OCI-LY3 (cell line): ENCODE measurements at regions not wholly inside any gene's neighbourhood (a gene's known extent, or its start where the extent isn't known, plus 50 kb on each side); places are given as distances from the start of the nearest gene placed in this dataset.

Experiments used
- H2AFZ ChIP-seq: fragments of 200-600, 300-600 bp; shearing (Covaris generic); 2 replicates; pipeline ENCODE4 v1.6.0; 2014; ENCODE audit warnings: antibody characterized with exemption, low read depth, low read length
- H3K27ac ChIP-seq: fragments of 200-600, 300-600 bp; sonication (generic); 2 replicates; pipeline ENCODE4 v1.5.1; 2014; ENCODE audit warnings: mild to moderate bottlenecking, low read length, moderate library complexity, mixed read lengths
- H3K27me3 ChIP-seq: fragments of 200-600, 300-600 bp; sonication (generic); 2 replicates; pipeline ENCODE4 v1.6.1; 2014; ENCODE audit warnings: low read depth, low read length, mixed read lengths
- H3K36me3 ChIP-seq: fragments of 200-600, 300-600 bp; sonication (generic); replicated peaks from 2 replicates; pipeline ENCODE3; 2014; ENCODE audit warnings: low read depth, low read length, mixed read lengths
- H3K4me1 ChIP-seq: fragments of 300-600, 200-600 bp; sonication (generic); 2 replicates; pipeline ENCODE4 v1.6.1; 2014; ENCODE audit warnings: low read length, mixed read lengths
- H3K4me2 ChIP-seq: fragments of 200-600, 300-600 bp; sonication (generic); 2 replicates; pipeline ENCODE4 v1.6.1; 2014; ENCODE audit warnings: low read length, mixed read lengths
- H3K4me3 ChIP-seq: fragments of 300-600, 200-600 bp; sonication (generic); 2 replicates; pipeline ENCODE4 v1.5.1; 2014; ENCODE audit warnings: antibody characterized with exemption, mild to moderate bottlenecking, low read length, moderate library complexity
- H3K79me2 ChIP-seq: fragments of 300-600, 200-600 bp; shearing (Covaris generic); 2 replicates; pipeline ENCODE4 v1.6.1; 2014; ENCODE audit warnings: mild to moderate bottlenecking, low read length, mixed read lengths
- H3K9ac ChIP-seq: fragments of 300-600, 200-600 bp; shearing (Covaris generic); 2 replicates; pipeline ENCODE4 v1.6.0; 2014; ENCODE audit warnings: mild to moderate bottlenecking, low read length, moderate library complexity
- H3K9me3 ChIP-seq: fragments of 200-600, 300-600 bp; shearing (Covaris generic); 2 replicates; pipeline ENCODE4 v1.6.1; 2014; ENCODE audit warnings: low read length, mixed read lengths; ENCODE audit not compliant: insufficient read depth
- H4K20me1 ChIP-seq: fragments of 200-600, 300-600 bp; sonication (generic); 2 replicates; pipeline ENCODE4 v1.6.1; 2016; ENCODE audit warnings: low read length, mixed read lengths; ENCODE audit not compliant: insufficient read depth
- EZH2phosphoT487 ChIP-seq: fragments of 200-600 bp; shearing (Covaris generic); IDR thresholded peaks from 2 replicates; pipeline ENCODE4 v1.6.1; 2018; ENCODE audit warnings: antibody characterized with exemption, mixed run types, low read depth
- TF ChIP-seq, protein P1 (sequence below): fragments of 200-600, 300-600 bp; sonication (generic); IDR thresholded peaks from 2 replicates; pipeline ENCODE4 v1.5.1; 2014; ENCODE audit warnings: antibody characterized with exemption, low read length, low read depth

DNA sequence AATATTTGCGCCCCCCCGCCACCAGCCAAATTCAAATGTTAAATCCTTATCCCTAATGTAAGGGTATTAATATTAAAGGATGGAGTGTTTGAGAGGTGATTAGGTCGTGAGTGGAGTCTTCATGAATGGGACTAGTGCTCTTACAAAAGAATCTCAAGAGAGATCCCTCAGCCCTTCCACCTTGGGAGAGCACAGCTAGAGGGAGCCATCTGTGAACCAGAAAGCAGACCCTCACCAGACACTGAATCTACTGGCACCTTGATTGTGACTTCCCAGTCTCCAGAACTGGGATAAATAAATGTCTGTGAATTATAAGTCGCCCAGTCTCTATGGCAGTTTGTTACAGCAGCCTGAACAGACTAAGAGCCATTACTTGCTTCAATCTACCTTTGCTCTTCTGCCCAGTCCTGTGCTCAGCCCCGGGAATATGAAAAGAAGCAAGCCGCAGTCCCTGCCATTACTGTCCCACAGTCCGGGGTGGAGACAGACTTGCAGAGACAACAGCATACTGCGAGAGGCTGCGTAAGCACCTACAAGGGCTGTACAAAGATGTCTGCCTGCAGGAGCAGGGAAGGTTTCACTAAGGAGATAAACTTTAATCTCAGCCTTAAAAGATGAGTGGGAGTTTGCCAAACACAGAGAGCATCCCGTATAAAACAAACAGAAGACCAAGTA is 110.7 kb upstream of the TMCO5A start:
- no peaks in the 10 kb centered on the region for H3K79me2 ChIP-seq
- H2AFZ ChIP-seq, result no peak overlapping the region
- H3K4me1 ChIP-seq, result no peaks in the 10 kb centered on the region
- H3K9ac ChIP-seq, result no peak overlapping the region
- H3K27me3 ChIP-seq, result no peaks in the 10 kb centered on the region
- H3K36me3 ChIP-seq, result no peaks in the 10 kb centered on the region
- no peaks in the 10 kb centered on the region for H3K9me3 ChIP-seq
- no peak for TF ChIP-seq EZH2phosphoT487
- TF ChIP-seq, protein P1, sequence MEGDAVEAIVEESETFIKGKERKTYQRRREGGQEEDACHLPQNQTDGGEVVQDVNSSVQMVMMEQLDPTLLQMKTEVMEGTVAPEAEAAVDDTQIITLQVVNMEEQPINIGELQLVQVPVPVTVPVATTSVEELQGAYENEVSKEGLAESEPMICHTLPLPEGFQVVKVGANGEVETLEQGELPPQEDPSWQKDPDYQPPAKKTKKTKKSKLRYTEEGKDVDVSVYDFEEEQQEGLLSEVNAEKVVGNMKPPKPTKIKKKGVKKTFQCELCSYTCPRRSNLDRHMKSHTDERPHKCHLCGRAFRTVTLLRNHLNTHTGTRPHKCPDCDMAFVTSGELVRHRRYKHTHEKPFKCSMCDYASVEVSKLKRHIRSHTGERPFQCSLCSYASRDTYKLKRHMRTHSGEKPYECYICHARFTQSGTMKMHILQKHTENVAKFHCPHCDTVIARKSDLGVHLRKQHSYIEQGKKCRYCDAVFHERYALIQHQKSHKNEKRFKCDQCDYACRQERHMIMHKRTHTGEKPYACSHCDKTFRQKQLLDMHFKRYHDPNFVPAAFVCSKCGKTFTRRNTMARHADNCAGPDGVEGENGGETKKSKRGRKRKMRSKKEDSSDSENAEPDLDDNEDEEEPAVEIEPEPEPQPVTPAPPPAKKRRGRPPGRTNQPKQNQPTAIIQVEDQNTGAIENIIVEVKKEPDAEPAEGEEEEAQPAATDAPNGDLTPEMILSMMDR, result no peak
- no peak overlapping the region for H3K4me3 ChIP-seq
- no peaks in the 10 kb centered on the region for H4K20me1 ChIP-seq
- H3K27ac ChIP-seq, result no peak overlapping the region
- H3K4me2 ChIP-seq, result no peak overlapping the region

DNA sequence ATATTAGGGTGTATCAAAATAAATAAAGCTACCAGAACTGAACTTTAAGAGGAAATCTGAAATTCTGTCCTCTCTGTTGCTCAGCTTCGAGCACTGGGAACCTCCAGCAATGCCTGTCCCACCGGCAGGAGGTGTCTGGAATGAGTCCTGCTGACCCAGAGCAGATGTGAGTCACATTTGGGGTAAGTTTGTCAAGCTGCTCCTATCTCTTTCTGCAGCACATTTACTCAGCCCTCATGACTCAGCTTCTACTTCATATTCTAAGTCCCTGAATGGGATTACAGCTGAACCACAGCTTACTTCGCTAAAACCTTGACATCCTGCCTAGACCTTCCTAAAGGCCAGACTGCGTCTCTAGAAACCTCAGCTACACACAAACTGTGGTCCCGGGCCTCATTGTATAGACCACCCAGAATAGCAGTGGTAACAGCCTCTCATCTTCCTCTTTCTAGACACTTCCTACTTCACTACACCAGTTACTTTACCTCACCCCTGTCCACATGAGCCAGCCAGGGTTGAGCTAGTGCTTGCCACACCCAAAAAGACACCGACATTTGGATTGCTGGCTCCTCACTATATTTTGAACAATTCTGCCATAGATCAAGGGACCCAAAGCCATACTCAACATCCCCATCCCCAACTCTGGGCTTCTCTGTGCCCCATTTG is 109.6 kb upstream of the TMCO5A start:
- Histone ChIP-seq H3K9me3 (no peaks in the 10 kb centered on the region), H4K20me1 (no peaks in the 10 kb centered on the region), H2AFZ (no peak overlapping the region), H3K27me3 (no peaks in the 10 kb centered on the region), H3K27ac (no peak overlapping the region), H3K79me2 (no peaks in the 10 kb centered on the region), H3K36me3 (no peaks in the 10 kb centered on the region), H3K4me3 (no peak overlapping the region), H3K9ac (no peak overlapping the region), H3K4me1 (no peaks in the 10 kb centered on the region), H3K4me2 (no peak overlapping the region)
- TF ChIP-seq, protein P1, result no peak
- no peak for TF ChIP-seq EZH2phosphoT487

DNA sequence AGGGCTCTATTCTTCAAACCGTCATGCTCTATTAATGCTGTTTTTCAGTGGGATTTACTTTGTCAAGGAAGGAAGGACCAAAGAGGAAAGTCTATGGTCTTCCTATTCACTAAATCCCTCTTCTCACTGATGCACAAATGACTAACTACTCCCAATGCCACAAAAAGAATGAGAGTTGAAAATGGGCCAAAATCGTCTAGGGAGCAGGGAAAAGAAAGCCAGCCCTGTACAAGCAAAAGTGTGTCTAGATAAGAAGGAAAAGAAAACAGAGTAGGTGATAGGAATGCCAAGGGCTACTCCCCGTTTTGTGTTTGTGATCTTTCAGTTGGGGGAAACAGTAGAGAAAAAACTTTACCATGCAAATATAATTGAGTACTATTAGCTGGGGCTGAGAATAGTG is 97.2 kb upstream of the TMCO5A start:
- Histone ChIP-seq H3K27me3 (no peaks in the 10 kb centered on the region), H3K9ac (no peak overlapping the region), H3K27ac (no peak overlapping the region), H3K4me1 (no peaks in the 10 kb centered on the region), H3K4me3 (no peak overlapping the region), H3K79me2 (no peaks in the 10 kb centered on the region), H3K36me3 (no peaks in the 10 kb centered on the region), H3K4me2 (no peak overlapping the region), H3K9me3 (no peaks in the 10 kb centered on the region), H4K20me1 (no peaks in the 10 kb centered on the region), H2AFZ (no peak overlapping the region)
- TF ChIP-seq EZH2phosphoT487, result no peak
- TF ChIP-seq, protein P1, result no peak

DNA sequence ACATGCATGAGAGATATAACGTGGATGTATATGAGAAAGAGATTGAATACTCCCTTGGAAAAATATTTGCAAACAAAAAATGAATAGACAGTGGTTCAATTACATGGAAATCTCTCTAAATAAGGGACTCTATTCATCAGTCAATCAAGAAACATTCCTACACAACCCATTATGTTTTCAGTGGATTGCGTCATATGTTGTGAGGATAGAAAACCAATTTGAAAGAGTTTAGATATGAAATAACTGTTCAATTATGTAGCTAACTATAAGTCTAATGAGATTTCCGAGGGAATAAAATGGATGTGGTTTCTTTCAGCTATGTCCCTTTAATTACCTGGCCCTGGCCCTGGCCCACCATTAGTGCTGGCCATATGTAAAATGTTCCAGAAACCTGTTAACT is 86.7 kb upstream of the TMCO5A start:
- Histone ChIP-seq H3K79me2 (no peaks in the 10 kb centered on the region), H3K9me3 (no peaks in the 10 kb centered on the region), H3K4me3 (no peak overlapping the region), H3K9ac (no peak overlapping the region), H2AFZ (no peak overlapping the region), H3K27me3 (no peaks in the 10 kb centered on the region), H4K20me1 (no peaks in the 10 kb centered on the region), H3K36me3 (no peaks in the 10 kb centered on the region), H3K4me2 (no peak overlapping the region), H3K4me1 (no peaks in the 10 kb centered on the region), H3K27ac (no peak overlapping the region)
- TF ChIP-seq, protein P1, result no peak
- TF ChIP-seq EZH2phosphoT487, result no peak
